EH (cell line): ENCODE measurements at regions not wholly inside any gene's neighbourhood (a gene's known extent, or its start where the extent isn't known, plus 50 kb on each side); places are given as distances from the start of the nearest gene placed in this dataset.

Source experiments
- DNase-seq: peaks from one replicate; pipeline ENCODE4 v3.0.0-alpha.2; 2015; ENCODE audit warnings: low read depth

- peak; percentile 56 for DNase-seq
These were observed 210.4 kb upstream of the HCCS start for GRCh38 chrX:10900585-10901289.

DNA sequence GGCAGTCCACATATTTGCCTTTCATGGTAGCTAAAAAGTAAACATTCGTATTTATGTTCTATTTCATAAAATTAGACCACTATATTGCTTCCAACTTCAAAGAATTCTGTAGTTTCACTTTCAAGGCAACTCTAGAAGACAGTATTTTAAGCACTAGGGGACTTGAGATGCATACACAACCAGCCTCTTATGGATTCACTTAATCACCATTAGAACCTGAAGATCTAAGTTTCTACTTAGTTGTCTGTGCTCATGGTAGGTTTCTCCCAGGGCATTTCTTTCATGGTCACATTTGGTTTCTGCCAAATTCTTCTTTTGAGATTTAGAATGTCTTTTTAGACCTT, 209.9 kb upstream of the HCCS start:
- no peak for DNase-seq

DNA sequence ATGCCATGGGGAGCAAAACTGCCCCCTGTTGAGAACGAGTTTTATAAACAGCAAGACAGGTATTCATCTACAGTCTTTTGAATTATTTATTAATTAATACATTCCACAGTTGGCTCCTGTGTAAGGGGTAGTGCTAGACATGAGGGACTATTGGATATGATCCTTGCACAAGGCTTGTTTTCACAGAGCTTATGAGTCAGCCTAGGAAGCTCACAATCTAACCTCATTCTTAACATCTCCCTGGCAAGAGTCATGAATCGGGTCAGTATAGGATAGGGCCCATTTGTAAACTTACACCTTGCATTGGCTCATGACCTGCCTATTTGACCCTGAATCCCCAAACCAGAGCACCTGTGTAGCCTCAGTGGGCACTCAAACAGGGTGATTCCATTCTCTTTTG, 209.1 kb upstream of the HCCS start:
- DNase-seq = peak; percentile 66

DNA sequence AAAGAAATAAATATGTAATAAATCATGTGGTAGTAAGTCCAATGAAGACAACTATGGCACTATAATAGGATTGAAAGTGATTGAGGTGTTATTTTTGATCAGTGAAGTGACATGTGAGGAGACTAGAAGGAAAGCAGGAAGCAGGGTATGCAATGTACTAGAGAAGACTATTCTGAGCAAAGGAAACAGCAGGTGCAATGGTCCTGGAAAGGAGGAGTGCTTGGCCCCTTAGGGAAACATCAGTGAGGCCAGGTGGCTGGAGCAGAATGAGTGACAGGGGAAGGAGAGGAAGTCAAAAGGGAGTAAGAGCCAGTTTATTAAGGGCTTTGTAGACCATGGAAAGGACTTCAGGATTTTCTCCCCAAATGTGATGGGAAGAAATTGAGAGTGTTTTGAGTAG, 207.6 kb upstream of the HCCS start:
- no peak for DNase-seq

DNA sequence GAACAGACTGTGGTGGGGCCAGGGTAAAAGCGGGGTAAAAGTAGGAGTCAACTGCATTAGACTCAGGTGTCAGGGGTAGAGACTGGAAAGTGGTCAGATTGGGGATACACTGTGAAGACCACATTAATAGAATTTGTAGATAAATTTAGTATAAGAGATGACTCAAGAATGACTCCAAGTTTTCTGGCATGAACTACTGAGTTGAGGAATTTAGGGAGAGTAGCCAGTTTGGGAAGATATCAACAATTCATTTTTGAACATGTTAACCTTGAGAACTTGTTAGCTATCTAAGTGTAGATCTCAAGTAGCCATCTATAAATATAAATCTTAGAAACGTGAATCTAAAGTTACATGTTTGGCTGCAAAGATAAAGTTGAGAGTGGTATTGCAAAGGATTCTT, 206.9 kb upstream of the HCCS start:
- DNase-seq = peak; percentile 78

- peak; percentile 54 for DNase-seq
These were observed 204.3 kb upstream of the HCCS start for GRCh38 chrX:10906866-10907265.

DNA sequence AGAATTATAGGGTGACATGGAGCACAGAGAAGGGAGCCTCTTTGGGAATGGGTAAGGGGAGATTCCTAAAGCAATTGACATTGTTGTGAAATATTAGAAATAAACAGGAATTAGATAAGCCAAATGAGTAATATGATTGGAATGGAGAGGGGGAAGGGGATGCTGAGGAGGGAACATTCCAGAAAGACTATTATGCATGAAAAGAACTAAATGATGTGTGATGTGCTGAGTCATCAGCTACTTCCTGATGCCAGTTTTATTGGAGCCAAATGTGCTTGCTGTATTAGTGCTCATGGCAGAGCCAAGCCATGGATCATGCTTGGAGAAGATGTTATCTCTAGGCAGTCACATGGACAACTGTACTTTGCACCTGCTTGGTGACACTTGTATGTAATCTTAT, 189.0 kb upstream of the HCCS start:
- DNase-seq = peak; percentile 91

GRCh38 chrX:10922835-10923234, 188.3 kb upstream of the HCCS start:
- no peak for DNase-seq

DNA sequence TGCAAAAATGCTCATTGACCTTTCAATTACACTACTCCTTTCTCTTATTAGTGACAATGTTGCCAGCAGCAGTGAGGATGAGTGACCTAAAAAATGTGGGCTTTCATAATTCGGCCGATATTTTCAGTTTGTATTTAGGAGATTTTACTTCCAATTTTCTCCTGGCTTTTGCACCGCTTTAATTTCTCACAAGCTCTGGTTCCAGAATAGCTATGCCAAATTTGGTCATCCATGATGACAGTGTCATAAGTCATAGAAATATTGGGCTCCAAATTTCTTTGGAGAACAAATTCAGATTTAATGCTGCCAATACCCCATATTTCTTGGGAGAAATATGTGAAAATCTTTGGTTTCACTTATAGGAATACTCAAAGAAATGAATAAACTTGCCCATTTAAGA, 187.7 kb upstream of the HCCS start:
- no peak for DNase-seq

- no peak for DNase-seq
These were observed 184.7 kb upstream of the HCCS start for GRCh38 chrX:10926404-10926803.

- DNase-seq = peak; percentile 50
These were observed 184.2 kb upstream of the HCCS start for GRCh38 chrX:10926891-10927290.

DNA sequence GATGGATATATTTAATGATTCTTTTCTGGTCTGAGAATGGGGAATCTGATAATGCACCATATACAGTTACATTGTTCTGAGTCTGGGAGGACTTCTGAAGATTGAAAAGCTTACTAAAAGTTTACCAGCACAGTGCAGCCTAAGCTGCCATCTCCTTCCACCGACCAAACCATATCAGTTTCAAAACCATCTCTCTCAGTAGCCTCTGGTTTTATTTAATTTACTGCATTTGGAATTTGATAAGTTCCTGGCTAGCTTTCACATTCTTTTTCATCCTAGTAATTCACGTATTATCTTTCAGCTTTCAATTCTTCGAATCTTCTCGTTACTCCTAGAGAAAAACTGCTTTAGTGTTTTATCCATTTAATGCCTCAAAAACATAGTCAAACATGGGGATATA, 181.4 kb upstream of the HCCS start:
- no peak for DNase-seq

DNA sequence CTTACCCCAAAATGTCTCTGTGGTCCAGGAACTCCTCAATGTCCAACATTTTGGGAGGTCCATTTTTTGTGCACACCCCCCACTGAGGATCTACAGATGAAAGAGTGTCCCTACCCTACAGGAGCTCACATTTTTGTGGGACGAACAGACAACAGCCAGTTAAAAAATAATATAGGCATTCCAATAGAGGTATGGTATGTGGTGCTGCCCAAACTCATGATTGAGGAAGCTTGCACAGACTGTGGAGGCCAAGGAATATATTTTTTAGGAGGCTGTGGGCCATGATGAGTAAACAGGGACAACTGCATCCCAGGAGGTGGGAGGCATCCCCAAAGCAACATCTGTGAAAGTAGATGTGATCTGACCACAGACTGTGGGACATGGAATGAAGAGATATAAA, 181.0 kb upstream of the HCCS start:
- no peak for DNase-seq

DNA sequence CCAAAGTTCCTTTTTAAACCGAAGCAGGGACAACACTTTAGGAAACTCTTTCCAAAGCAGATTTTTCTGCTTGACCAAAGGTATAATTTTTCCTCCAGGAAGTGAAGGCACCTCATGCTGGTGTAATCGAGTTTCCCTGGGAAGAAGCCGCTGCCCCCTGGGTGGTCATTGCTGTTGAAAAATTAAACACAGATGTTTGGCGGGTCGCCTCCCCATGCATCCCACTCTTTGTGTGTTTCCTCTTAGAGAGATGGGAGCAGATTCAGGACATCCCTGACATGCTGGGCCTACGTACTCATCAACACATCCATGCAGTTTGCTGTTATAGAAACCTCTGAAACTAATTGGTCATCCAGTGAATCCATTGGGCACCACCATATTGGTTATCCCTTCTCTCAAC, 179.2 kb upstream of the HCCS start:
- DNase-seq = no peak

DNA sequence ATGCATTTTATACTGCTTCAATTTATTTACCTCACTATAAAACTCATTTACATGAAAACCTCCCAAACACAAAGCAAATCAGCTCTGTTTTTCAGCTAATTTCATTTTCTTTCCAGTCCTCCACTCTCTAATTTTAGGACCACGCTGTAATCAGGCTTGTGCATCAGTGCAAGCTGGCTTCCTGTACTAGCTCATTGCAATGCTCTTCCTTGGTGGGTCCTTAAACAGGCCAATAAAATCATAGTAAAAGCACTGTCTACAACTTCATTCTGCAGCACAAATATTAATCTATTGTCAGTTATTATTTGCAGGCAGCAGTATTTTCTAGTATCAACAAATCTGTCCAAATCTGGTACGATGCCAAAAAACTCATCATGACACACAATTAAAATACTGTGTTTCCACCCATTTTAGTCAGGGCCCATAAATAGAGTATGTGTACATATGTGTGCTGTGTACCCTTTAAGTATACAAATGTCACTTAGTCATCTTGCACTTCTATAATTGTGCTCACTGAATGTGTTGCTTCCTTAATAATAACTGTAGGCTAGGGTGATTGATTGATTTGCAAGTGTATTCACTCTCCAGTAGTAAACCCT, 178.2 kb upstream of the HCCS start:
- peak; percentile 37 for DNase-seq

DNA sequence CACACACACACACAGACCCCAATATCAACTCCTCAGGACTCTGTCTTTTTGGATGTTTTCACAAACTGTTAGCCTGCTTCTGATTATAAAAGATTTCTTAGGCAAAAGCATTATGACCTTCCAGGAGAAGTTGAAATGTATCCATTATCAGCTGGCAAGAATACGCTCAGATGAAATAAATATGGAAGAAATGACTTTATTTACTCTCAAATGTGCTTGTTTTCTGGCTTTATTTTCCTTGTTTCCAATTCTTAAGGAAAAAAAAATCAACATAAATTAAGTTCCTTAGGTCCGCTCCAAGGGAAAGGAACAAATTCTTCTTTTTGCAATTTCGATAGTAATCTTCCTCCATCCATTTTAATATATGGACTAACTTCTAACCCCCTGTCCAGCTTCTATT, 175.6 kb upstream of the HCCS start:
- DNase-seq = no peak

DNA sequence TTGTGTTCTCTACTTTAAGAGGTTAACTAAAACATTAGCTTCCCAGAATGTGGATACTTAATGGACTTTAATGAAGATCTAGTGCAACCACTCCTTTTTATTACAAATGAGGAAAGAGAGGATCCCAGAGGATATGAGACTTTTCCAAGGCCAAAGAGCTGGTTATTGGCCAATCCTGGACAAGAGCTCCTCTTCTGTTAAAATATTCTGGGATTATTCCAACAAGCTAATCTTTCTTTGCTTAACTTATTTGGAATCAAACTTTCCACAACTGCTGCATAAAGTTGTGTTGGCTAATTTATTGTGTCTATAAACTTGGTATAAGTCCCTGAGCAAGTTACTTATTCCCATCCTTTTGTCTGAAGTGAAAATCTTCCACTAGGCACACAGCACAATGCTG, 174.2 kb upstream of the HCCS start:
- DNase-seq = no peak

GRCh38 chrX:10938365-10938923, 172.7 kb upstream of the HCCS start:
- DNase-seq = no peak

DNA sequence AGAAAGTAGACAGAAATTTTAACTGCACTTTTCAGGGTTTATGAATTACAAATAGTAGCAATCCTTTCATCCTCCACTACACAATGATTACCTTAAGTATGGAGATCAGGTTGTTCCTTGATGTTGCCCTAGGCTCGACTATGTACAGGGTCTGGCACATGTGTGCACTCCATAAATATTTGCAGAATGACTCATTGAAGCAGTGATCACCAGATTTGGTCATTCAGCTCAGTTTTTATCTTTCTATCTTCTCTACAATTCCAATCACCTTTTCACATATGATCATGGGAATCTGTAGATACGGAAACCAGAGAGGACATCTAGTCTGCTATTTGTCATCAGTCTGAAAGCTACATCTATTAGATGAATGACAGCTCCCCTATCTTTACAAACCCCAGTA, 171.7 kb upstream of the HCCS start:
- DNase-seq = peak; percentile 34

DNA sequence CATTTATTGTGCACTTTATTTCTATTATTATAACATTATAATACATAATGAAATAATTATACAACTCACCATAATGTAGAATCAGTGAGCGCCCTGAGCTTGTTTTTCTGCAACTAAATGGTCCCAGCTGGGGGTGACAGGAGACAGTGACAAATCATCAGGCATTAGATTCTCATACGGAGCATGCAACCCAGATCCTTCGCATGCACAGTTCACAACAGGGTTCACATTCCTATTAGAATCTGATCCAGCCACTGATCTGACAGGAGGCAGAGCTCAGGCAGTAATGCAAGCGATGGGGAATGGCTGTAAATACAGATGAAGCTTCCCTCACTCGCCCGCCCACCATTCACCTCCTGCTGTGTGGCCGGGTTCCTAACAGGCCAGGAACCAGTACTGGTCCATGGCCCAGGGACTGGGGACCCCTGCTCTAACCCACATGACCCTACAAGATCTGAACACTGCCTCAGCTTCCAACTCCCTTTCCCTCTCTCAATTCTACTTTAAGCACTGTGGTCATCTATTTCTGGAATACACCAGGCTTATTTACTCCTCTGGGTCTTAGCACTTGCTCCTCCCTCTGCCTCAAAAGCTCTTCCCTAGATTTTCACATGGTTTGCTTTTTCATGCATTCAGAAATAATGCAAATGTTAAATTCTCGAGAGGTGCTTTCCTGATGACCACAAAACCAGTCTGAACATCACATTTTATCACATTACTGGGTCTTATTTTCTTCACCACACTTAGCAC, 166.8 kb upstream of the HCCS start:
- DNase-seq = no peak

- DNase-seq = peak; percentile 71
These were observed 165.6 kb upstream of the HCCS start for GRCh38 chrX:10945498-10945897.

DNA sequence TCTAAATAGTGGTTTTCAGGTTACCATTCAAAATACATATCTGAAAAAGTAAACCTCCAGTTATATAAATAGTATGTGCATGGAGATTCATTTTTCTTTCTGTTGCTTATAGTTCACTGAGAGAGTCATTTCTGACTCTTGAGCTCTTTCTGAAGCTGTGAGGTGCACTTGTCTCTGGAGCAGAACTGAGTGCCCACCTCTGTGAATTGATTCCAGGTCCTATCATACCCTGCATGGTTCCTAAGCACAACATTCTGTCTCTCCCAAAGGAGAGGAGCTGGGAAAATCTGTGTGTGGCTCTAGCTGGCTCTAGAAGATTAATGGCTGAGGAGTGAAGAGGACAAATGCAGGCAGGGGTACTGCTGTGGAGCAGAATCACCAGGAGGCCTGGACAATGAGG, 161.6 kb upstream of the HCCS start:
- no peak for DNase-seq

DNA sequence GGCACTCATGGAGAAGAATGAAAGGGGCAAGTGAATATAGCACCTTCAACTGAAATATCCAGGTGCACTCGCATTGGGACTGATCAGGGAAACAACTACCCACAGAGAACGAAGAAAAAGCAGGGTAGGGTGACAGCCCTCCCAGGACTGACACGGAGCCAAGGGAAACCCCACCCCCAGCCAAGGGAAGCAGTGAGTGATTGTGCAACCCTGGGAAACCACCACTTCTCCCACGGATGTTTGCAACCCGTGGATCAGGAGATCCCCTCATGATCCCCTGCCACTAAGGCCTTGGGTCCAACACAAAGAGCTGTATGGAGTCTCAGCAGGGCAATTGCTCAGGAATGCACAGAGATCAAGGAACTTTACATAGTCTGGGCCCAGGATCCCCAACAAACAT, 158.5 kb upstream of the HCCS start:
- DNase-seq = no peak
